K562 (cell line): ENCODE measurements at regions not wholly inside any gene's neighbourhood (a gene's known extent, or its start where the extent isn't known, plus 50 kb on each side); places are given as distances from the start of the nearest gene placed in this dataset.

Experiments used
- ATAC-seq: fragments of 200-7000 bp; cut with Tn5 transposase; 3 replicates; pipeline ENCODE4 v1.9.1; 2020; ENCODE audit warnings: moderate library complexity
- BruUV-seq: library from RNA; stranded (reverse); fragments of 400-500 nt; replicated peaks from 2 replicates; lab custom pipeline; 2021; lab: Mats Ljungman, UMichigan
- CTCF ChIA-PET: fragments of 300-600 bp; formaldehyde crosslinking; extraction: SDS; loops from one replicate; lab custom pipeline; 2021; ENCODE audit warnings: low intra/inter-chr PET ratio; lab: Yijun Ruan, JAX
- POLR2A ChIA-PET: fragments of 300-600, 350-650 bp; sonication (Branson Sonifier 250); formaldehyde crosslinking; extraction: SDS; loops from one replicate; lab custom pipeline; 2021; ENCODE audit warnings: antibody characterized with exemption, inconsistent platforms; lab: Yijun Ruan, JAX
- DNase-seq, 4 experiments: peaks; one replicate each; pipeline versions ENCODE4 v3.0.0 to v3.0.0-alpha.2; 2011 to 2018; ENCODE audit warnings: low spot score in 3 of 4, mixed read lengths in 3 of 4; ENCODE audit errors: extremely low read depth in 1 of 4
- FAIRE-seq: peaks from 2 replicates; lab custom pipeline; 2011; peaks lifted over from hg19 to GRCh38; lab: Jason Lieb, UNC
- H2AFZ ChIP-seq: 2 replicates; pipeline ENCODE4 v1.6.0; 2011; ENCODE audit warnings: low read depth, low read length, control low read depth, inconsistent platforms
- H3K27ac ChIP-seq: fragments of 200-600 bp; 3 replicates; pipeline ENCODE4 v1.8.0; 2011; ENCODE audit warnings: low read depth, mild to moderate bottlenecking, control low read depth, inconsistent platforms, low read length, moderate library complexity, mixed read lengths; ENCODE audit errors: extremely low read depth
- H3K27me3 ChIP-seq, 2 experiments: fragments of 300-600 bp in 1 of 2; 2 replicates in 1 of 2; 3 replicates in 1 of 2; pipeline versions ENCODE4 v1.6.0 to v1.8.0; 2011; ENCODE audit warnings: inconsistent platforms in 2 of 2, low read length in 2 of 2, mild to moderate bottlenecking in 1 of 2, mixed read lengths in 1 of 2, moderate library complexity in 1 of 2; ENCODE audit not compliant: control insufficient read depth in 2 of 2, insufficient read depth in 2 of 2
- H3K36me3 ChIP-seq: fragments of 300-600 bp; 3 replicates; pipeline ENCODE4 v1.8.0; 2011; ENCODE audit warnings: mild to moderate bottlenecking, low read length, inconsistent platforms; ENCODE audit not compliant: control insufficient read depth, insufficient read depth
- H3K4me1 ChIP-seq, 2 experiments: fragments of 200-600 bp in 1 of 2; replicated peaks in 1 of 2; 2 replicates in 1 of 2; 3 replicates in 1 of 2; pipeline versions ENCODE4 v1.5.1 to v1.8.0; 2011; ENCODE audit warnings: inconsistent platforms in 2 of 2, low read length in 2 of 2, mild to moderate bottlenecking in 1 of 2, mixed read lengths in 1 of 2, moderate library complexity in 1 of 2; ENCODE audit not compliant: control insufficient read depth in 2 of 2, insufficient read depth in 2 of 2
- H3K4me2 ChIP-seq: 2 replicates; pipeline ENCODE4 v1.6.1; 2011; ENCODE audit warnings: low read length, control low read depth, inconsistent platforms, mixed read lengths; ENCODE audit not compliant: insufficient read depth
- H3K4me3 ChIP-seq: fragments of 200-600 bp; sonication (generic), shearing (Covaris generic); 2 replicates; pipeline ENCODE4 v1.5.1; 2016; ENCODE audit warnings: control low read depth, inconsistent platforms
- H3K79me2 ChIP-seq: fragments of 200-600 bp; 3 replicates; pipeline ENCODE4 v1.8.0; 2011; ENCODE audit warnings: low read length, inconsistent platforms; ENCODE audit not compliant: control insufficient read depth, insufficient read depth
- H3K9ac ChIP-seq, 2 experiments: 2 replicates each; pipeline versions ENCODE4 v1.6.0 to v1.6.1; 2011; ENCODE audit warnings: low read depth in 2 of 2, low read length in 2 of 2, control low read depth in 1 of 2, inconsistent platforms in 1 of 2, mild to moderate bottlenecking in 1 of 2, mixed read lengths in 1 of 2; ENCODE audit not compliant: insufficient read depth in 1 of 2
- H3K9me1 ChIP-seq: one replicate; pipeline ENCODE4 v1.6.0; 2011; ENCODE audit warnings: inconsistent platforms, mild to moderate bottlenecking, low read length, moderate library complexity; ENCODE audit not compliant: control insufficient read depth, insufficient read depth
- H3K9me3 ChIP-seq: replicated peaks from 2 replicates; pipeline ENCODE4 v1.5.1; 2011; ENCODE audit warnings: low read depth, low read length, inconsistent platforms; ENCODE audit not compliant: control insufficient read depth, insufficient read depth
- H4K20me1 ChIP-seq: replicated peaks from 2 replicates; pipeline ENCODE4 v1.6.1; 2011; ENCODE audit warnings: low read length, inconsistent platforms, mixed read lengths; ENCODE audit not compliant: control insufficient read depth, insufficient read depth
- FUS ChIP-seq: fragments of 200-400 bp; formaldehyde crosslinking; optimal IDR thresholded peaks from 2 replicates; pipeline ENCODE3; 2017; ENCODE audit warnings: low read depth, low read length
- HNRNPK ChIP-seq: fragments of 200-400 bp; formaldehyde crosslinking; IDR thresholded peaks from one replicate; pipeline ENCODE4 v1.6.1; 2018; ENCODE audit warnings: mild to moderate bottlenecking, low read depth, low read length; ENCODE audit not compliant: poor library complexity, severe bottlenecking
- MAZ ChIP-seq, 2 experiments: fragments of 450-650 bp in 1 of 2; sonication (generic) in 1 of 2; formaldehyde crosslinking; IDR thresholded peaks in 1 of 2; conservative IDR thresholded peaks in 1 of 2; 2 replicates each; pipeline versions ENCODE4 v1.4.0 to v1.5.0; 2020; ENCODE audit warnings: mild to moderate bottlenecking in 1 of 2, missing genetic modification reagents in 1 of 2
- NR2F6 ChIP-seq: fragments of 450-650 bp; formaldehyde crosslinking; IDR thresholded peaks from 2 replicates; pipeline ENCODE4 v1.4.0; 2020; ENCODE audit warnings: mild to moderate bottlenecking
- NR3C1 ChIP-seq: sonication (generic); formaldehyde crosslinking; IDR thresholded peaks from 2 replicates; pipeline ENCODE4 v1.8.1; 2022; ENCODE audit warnings: missing genetic modification reagents
- PYGO2 ChIP-seq: fragments of 450-650 bp; IDR thresholded peaks from 2 replicates; pipeline ENCODE4 v1.6.1; 2016; ENCODE audit warnings: mild to moderate bottlenecking, missing genetic modification characterization, moderate library complexity, missing compliant biosample characterization
- ZNF239 ChIP-seq: fragments of 250-450 bp; sonication (Bioruptor Pico); IDR thresholded peaks from 2 replicates; pipeline ENCODE4 v1.4.0; 2020; ENCODE audit warnings: mild to moderate bottlenecking
- ZNF551 ChIP-seq: fragments of 250-450 bp; sonication (Bioruptor Pico); IDR thresholded peaks from 2 replicates; pipeline ENCODE4 v1.5.0; 2021; ENCODE audit warnings: mild to moderate bottlenecking, moderate library complexity
- ZNF77 ChIP-seq: fragments of 250-450 bp; sonication (Bioruptor Pico); IDR thresholded peaks from 2 replicates; pipeline ENCODE4 v1.5.0; 2020
- WGBS: fragments of 100-300 bp; shearing (Covaris generic); methylation state at CpG from one replicate; pipeline ENCODE4 v1.1.6; 2016; ENCODE audit warnings: low coverage, mixed read lengths; ENCODE audit not compliant: insufficient coverage; ENCODE audit errors: missing lambda C conversion rate; 5-methylcytosine and 5-hydroxymethylcytosine counted together
- in situ Hi-C: fragments of 300-500 bp; cut with MboI; formaldehyde crosslinking; loops from 4 replicates; pipeline ENCODE4 v1.15.0; 2018; ENCODE audit warnings: inconsistent platforms, mixed read lengths
- intact Hi-C: fragments of 100-400 bp; cut with micrococcal nuclease; formaldehyde crosslinking; loops from 2 replicates; pipeline ENCODE4 v1.14.2; 2022
- TF ChIP-seq, protein P1 (sequence below), 2 experiments: fragments of 150-350 bp in 1 of 2; IDR thresholded peaks; 2 replicates each; pipeline ENCODE4 v1.6.1; 2012 to 2016; ENCODE audit warnings: low read depth in 2 of 2, low read length in 2 of 2, mild to moderate bottlenecking in 1 of 2, moderate library complexity in 1 of 2

DNA sequence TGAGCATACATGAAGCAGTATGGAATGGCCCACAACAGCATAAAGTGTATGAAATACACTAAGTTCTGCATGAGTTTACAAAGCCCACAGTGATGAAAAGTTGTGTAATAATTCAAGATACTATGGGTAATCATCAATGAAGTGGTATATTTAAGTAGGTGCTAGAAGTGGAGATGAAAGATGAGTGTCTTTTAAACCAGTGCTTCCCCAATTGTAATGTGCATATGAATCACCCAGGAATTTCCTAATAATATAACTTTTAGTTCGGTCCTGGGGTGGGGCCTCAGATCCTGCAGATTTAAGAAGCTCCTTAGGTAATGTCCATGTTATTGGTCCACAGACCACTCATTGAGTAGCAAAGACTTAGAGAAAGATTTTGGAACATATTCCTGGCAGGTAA, 184.9 kb downstream of the DUSP10 start (continued):
- TF ChIP-seq NR3C1 (no peak), ZNF239 (CRISPR knock-in tag) (no peak), HNRNPK (no peak), MAZ (CRISPR knock-in tag; conservative IDR thresholded peaks at IDR 0.05 in 1 of 2, IDR thresholded peaks at IDR 0.05 in 1 of 2) (no peak), NR2F6 (CRISPR knock-in tag) (no peak), PYGO2 (tag) (no peak)

DNA sequence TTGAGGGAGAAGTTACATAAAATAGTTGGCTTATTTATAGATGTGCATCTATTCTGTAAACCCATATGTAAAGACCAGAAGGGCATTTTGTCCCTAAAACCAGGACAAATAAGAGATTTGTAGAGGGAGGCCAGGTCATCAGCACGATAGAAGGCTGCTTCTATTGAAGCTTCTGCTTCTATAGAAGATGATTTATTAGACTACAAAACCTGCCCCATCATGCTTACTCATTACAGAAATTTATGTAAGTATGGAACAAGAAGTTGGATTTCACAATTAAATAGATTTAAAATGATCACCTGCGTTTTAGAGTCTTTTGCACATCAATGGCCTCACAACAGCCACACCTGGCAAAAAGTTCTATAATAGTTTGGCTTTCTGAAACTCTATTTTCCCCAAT, 183.5 kb downstream of the DUSP10 start:
- Histone ChIP-seq H3K9ac (no peak overlapping the region), H3K9me3 (no peaks in the 10 kb centered on the region), H3K79me2 (no peaks in the 10 kb centered on the region), H3K4me2 (no peak overlapping the region), H3K36me3 (no peaks in the 10 kb centered on the region), H3K9me1 (no peaks in the 10 kb centered on the region), H4K20me1 (no peaks in the 10 kb centered on the region), H3K27ac (no peak overlapping the region), H3K27me3 (peaks cover 0 to 4% of the 10 kb centered on the region in 2 experiments; a peak in 1 of 5 replicates), H3K4me1 (no peaks in the 10 kb centered on the region), H3K4me3 (no peak overlapping the region), H2AFZ (no peak overlapping the region)
- BruUV-seq: no TSS peak
- DNase-seq (no peak), ATAC-seq (no peak), FAIRE-seq (no peak)
- in situ Hi-C loops: no loop called here
- ChIA-PET POLR2A (no interaction called here), CTCF (no interaction called here)
- no peak for TF ChIP-seq FUS
- TF ChIP-seq, protein P1, sequence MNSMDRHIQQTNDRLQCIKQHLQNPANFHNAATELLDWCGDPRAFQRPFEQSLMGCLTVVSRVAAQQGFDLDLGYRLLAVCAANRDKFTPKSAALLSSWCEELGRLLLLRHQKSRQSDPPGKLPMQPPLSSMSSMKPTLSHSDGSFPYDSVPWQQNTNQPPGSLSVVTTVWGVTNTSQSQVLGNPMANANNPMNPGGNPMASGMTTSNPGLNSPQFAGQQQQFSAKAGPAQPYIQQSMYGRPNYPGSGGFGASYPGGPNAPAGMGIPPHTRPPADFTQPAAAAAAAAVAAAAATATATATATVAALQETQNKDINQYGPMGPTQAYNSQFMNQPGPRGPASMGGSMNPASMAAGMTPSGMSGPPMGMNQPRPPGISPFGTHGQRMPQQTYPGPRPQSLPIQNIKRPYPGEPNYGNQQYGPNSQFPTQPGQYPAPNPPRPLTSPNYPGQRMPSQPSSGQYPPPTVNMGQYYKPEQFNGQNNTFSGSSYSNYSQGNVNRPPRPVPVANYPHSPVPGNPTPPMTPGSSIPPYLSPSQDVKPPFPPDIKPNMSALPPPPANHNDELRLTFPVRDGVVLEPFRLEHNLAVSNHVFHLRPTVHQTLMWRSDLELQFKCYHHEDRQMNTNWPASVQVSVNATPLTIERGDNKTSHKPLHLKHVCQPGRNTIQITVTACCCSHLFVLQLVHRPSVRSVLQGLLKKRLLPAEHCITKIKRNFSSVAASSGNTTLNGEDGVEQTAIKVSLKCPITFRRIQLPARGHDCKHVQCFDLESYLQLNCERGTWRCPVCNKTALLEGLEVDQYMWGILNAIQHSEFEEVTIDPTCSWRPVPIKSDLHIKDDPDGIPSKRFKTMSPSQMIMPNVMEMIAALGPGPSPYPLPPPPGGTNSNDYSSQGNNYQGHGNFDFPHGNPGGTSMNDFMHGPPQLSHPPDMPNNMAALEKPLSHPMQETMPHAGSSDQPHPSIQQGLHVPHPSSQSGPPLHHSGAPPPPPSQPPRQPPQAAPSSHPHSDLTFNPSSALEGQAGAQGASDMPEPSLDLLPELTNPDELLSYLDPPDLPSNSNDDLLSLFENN (IDR thresholded peaks at IDR 0.05; ENCODE audit: low read depth in 2 of 2, low read length in 2 of 2): no peak
- TF ChIP-seq ZNF77 (CRISPR knock-in tag): no peak
- no peak for TF ChIP-seq ZNF551 (CRISPR knock-in tag)
- intact Hi-C loops: no loop called here
- WGBS: 0% methylated on average over 2 of the region's 2 CpGs
